ENCODE measurements at regions not wholly inside any gene's neighbourhood (a gene's known extent, or its start where the extent isn't known, plus 50 kb on each side); places are given as distances from the start of the nearest gene placed in this dataset.

DNA sequence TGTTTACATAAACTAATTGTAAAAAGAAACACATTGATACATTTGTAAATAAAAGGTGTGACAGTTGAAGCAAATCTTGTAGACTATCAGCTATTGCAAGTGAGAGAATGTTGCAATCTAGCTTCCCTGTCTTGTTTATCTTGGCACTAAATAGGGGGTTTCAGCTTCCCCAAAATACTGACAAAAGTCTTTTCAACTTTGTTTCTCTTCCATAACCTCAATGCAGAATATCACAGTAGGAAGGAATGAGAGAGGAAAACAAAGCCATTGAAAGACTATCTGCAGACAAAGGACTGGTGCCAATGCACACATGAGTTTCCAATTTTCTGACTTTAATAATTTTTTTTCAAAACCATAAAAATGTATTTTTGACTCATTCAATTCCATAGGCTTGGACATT is 886.2 kb upstream of the MGAT4C start:
- H3K27ac ChIP-seq (ENCODE audit: low read length in 2 of 2) = no peak overlapping the region
- H3K4me1 ChIP-seq (ENCODE audit: control insufficient read depth in 2 of 2, insufficient read depth in 2 of 2, low read length in 2 of 2) = no peaks in the 10 kb centered on the region
- no peak overlapping the region for H3K4me3 ChIP-seq (ENCODE audit: control extremely low read depth in 1 of 5, extremely low read depth in 1 of 5, insufficient read depth in 1 of 5, low read depth in 2 of 5, low read length in 4 of 5)
- no peaks in the 10 kb centered on the region for H3K27me3 ChIP-seq (replicated peaks in 1 of 4; ENCODE audit: control extremely low read depth in 1 of 4, control insufficient read depth in 3 of 4, insufficient read depth in 4 of 4, low read length in 3 of 4)
- ATAC-seq (ENCODE audit: low read depth) = no peak
- Mint-ChIP-seq H3K27me3 (no peaks in the 10 kb centered on the region), H3K9me3 (ENCODE audit: insufficient read depth) (peaks cover 4% of the 10 kb centered on the region), H3K4me1 (no peaks in the 10 kb centered on the region), H3K4me3 (no peak overlapping the region), H3K27ac (no peak overlapping the region)
- ChIA-PET CTCF (no interaction called here), POLR2A (no interaction called here)
- H3K4me2 ChIP-seq (replicated peaks; ENCODE audit: low read depth, low read length, poor library complexity, severe bottlenecking) = no peak overlapping the region
- DNase-seq = no peak
- H4K20me1 ChIP-seq (ENCODE audit: control insufficient read depth, insufficient read depth, low read length, poor library complexity, severe bottlenecking) = no peaks in the 10 kb centered on the region
- H2AFZ ChIP-seq (ENCODE audit: insufficient read depth, low read depth, low read length, poor library complexity, severe bottlenecking) = no peak overlapping the region
- H3K9me3 ChIP-seq (ENCODE audit: control extremely low read depth in 1 of 3, control insufficient read depth in 2 of 3, insufficient read depth in 1 of 3, low read length in 2 of 3) = no peaks in the 10 kb centered on the region
- intact Hi-C loops (cut with micrococcal nuclease) = no loop called here
- no peak overlapping the region for H3K9ac ChIP-seq (ENCODE audit: low read length)
- no peaks in the 10 kb centered on the region for H3K36me3 ChIP-seq (replicated peaks in 1 of 2; ENCODE audit: control extremely low read depth in 1 of 2, control insufficient read depth in 1 of 2, extremely low read depth in 1 of 2, insufficient read depth in 2 of 2, low read length in 1 of 2)
- no peaks in the 10 kb centered on the region for H3K79me2 ChIP-seq (ENCODE audit: control insufficient read depth, insufficient read depth, low read length)
- TF ChIP-seq, protein P1, sequence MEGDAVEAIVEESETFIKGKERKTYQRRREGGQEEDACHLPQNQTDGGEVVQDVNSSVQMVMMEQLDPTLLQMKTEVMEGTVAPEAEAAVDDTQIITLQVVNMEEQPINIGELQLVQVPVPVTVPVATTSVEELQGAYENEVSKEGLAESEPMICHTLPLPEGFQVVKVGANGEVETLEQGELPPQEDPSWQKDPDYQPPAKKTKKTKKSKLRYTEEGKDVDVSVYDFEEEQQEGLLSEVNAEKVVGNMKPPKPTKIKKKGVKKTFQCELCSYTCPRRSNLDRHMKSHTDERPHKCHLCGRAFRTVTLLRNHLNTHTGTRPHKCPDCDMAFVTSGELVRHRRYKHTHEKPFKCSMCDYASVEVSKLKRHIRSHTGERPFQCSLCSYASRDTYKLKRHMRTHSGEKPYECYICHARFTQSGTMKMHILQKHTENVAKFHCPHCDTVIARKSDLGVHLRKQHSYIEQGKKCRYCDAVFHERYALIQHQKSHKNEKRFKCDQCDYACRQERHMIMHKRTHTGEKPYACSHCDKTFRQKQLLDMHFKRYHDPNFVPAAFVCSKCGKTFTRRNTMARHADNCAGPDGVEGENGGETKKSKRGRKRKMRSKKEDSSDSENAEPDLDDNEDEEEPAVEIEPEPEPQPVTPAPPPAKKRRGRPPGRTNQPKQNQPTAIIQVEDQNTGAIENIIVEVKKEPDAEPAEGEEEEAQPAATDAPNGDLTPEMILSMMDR (IDR thresholded peaks at IDR 0.05) = no peak
- no peak for TF ChIP-seq EZH2 (IDR thresholded peaks at IDR 0.05; ENCODE audit: borderline replicate concordance, insufficient read depth, low read depth, low read length, poor library complexity, severe bottlenecking)

DNA sequence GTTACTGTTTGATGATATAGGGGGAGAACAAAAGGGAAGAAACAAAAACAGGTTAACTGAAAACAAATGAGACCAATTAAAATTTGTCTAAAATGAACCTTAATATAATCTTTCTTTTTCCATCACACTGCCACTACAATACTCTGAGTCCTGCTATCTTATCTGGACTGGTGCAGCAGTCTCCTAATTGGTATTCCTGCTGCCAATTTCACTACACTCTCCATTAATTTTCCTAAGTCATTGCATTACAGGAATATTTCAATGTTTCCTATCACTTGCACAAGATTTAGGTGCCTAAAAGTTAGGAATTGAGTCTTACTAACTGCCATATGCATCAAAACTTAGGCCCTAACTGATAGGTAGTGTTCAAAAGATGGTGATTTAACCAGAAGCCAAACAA is 884.9 kb upstream of the MGAT4C start:
- H3K4me1 ChIP-seq (ENCODE audit: control insufficient read depth in 2 of 2, insufficient read depth in 2 of 2, low read length in 2 of 2) = no peaks in the 10 kb centered on the region
- POLR2A ChIA-PET = no interaction called here
- DNase-seq = no peak
- H2AFZ ChIP-seq (ENCODE audit: insufficient read depth, low read depth, low read length, poor library complexity, severe bottlenecking) = no peak overlapping the region
- no peaks in the 10 kb centered on the region for H4K20me1 ChIP-seq (ENCODE audit: control insufficient read depth, insufficient read depth, low read length, poor library complexity, severe bottlenecking)
- no peak overlapping the region for H3K4me3 Mint-ChIP-seq
- no peaks in the 10 kb centered on the region for H3K36me3 ChIP-seq (replicated peaks in 1 of 2; ENCODE audit: control extremely low read depth in 1 of 2, control insufficient read depth in 1 of 2, extremely low read depth in 1 of 2, insufficient read depth in 2 of 2, low read length in 1 of 2)
- no peak overlapping the region for H3K4me2 ChIP-seq (replicated peaks; ENCODE audit: low read depth, low read length, poor library complexity, severe bottlenecking)
- no peak for ATAC-seq (ENCODE audit: low read depth)
- H3K27me3 Mint-ChIP-seq = no peaks in the 10 kb centered on the region
- TF ChIP-seq, protein P1 (IDR thresholded peaks at IDR 0.05) = no peak
- TF ChIP-seq EZH2 (IDR thresholded peaks at IDR 0.05; ENCODE audit: borderline replicate concordance, insufficient read depth, low read depth, low read length, poor library complexity, severe bottlenecking) = no peak
- CTCF ChIA-PET = no interaction called here
- no peaks in the 10 kb centered on the region for H3K27me3 ChIP-seq (replicated peaks in 1 of 4; ENCODE audit: control extremely low read depth in 1 of 4, control insufficient read depth in 3 of 4, insufficient read depth in 4 of 4, low read length in 3 of 4)
- intact Hi-C loops (cut with micrococcal nuclease) = no loop called here
- H3K79me2 ChIP-seq (ENCODE audit: control insufficient read depth, insufficient read depth, low read length) = no peaks in the 10 kb centered on the region
- no peaks in the 10 kb centered on the region for H3K4me1 Mint-ChIP-seq
- H3K9me3 ChIP-seq (ENCODE audit: control extremely low read depth in 1 of 3, control insufficient read depth in 2 of 3, insufficient read depth in 1 of 3, low read length in 2 of 3) = no peaks in the 10 kb centered on the region
- no peak overlapping the region for H3K27ac ChIP-seq (ENCODE audit: low read length in 2 of 2)
- H3K9me3 Mint-ChIP-seq (ENCODE audit: insufficient read depth) = no peaks in the 10 kb centered on the region
- no peak overlapping the region for H3K4me3 ChIP-seq (ENCODE audit: control extremely low read depth in 1 of 5, extremely low read depth in 1 of 5, insufficient read depth in 1 of 5, low read depth in 2 of 5, low read length in 4 of 5)
- no peak overlapping the region for H3K27ac Mint-ChIP-seq
- H3K9ac ChIP-seq (ENCODE audit: low read length) = no peak overlapping the region

Measured in B cell (primary cell).